NCI-H2081 (cell line): ENCODE measurements at regions not wholly inside any gene's neighbourhood (a gene's known extent, or its start where the extent isn't known, plus 50 kb on each side); places are given as distances from the start of the nearest gene placed in this dataset.
"Not testable (repeated sequence)": the region's sequence is repeated elsewhere in the genome, so short reads cannot be mapped to it uniquely, and the experiment has no call there.

Source experiments
- DNase-seq, 2 experiments: peaks; one replicate each; lab custom pipeline; 2025; lab: John Stamatoyannopoulos, UW

GRCh38 chr5:18553269-18553668 is 919.0 kb downstream of the TAF11L14 start:
- no peak for DNase-seq

- DNase-seq = no peak
Observed at GRCh38 chr5:18560602-18561001, 926.3 kb downstream of the TAF11L14 start.

GRCh38 chr5:18563853-18564252 is 929.6 kb downstream of the TAF11L14 start:
- DNase-seq = no peak

GRCh38 chr5:18566671-18567070 is 932.4 kb downstream of the TAF11L14 start:
- DNase-seq = no peak

DNA sequence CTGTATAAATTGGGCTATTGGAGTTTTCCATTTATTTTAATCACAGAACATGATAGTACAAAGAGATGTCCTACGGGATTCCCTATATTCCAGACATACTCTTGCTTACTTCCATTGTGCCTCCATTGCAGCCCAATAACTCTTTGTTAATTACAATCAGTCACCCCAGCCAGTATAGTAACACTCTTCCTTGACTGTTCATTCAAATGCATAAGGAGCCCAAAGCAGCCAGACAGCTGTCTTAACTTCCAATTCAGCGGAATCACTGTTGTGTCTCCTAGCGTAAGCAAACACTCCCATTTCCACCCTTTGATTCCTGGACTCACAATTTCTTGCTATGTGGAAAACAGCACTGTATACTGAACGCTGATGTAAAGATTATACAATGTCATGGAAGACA is 942.3 kb downstream of the TAF11L14 start:
- DNase-seq = no peak

GRCh38 chr5:18601185-18601584 is 966.9 kb downstream of the TAF11L14 start:
- no peak for DNase-seq

DNA sequence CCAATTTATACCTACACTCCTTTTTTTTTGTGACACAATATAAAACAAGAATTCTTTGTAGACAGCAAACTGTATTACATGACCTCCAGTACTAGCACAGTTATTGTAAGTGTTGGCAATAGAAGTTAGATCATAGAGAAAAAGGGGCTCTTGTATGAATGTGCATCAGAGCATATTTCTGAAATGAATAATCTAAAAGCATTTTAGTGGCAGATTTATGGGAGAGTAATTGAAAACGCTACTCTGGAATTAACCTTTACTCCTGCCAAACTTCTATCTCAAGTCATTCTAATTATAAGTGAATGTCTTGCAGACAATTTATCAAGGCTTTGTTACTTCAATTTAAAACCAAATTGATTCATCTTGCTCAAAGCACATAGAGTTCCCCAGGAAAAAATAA is 968.1 kb downstream of the TAF11L14 start:
- no peak for DNase-seq

GRCh38 chr5:18605186-18605585 is 970.9 kb downstream of the TAF11L14 start:
- no peak for DNase-seq

DNA sequence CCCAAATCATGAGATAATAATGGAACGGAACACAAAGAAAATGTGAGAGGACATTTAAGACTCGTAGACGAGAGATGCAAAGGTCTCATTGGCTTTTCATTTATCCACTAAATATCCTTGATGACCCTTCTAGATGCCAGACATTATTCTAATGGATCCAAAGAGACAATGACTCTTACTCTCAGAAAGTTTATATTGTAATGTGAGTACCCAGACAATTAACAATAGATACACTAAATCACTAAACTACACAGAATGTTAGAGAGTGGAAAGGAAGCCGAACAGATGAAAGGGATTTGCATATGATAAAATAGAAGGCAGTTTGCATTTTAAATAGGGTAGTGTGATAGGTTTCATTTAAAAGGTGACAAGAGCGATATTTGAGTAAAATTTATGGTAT is 973.3 kb downstream of the TAF11L14 start:
- no peak for DNase-seq

DNA sequence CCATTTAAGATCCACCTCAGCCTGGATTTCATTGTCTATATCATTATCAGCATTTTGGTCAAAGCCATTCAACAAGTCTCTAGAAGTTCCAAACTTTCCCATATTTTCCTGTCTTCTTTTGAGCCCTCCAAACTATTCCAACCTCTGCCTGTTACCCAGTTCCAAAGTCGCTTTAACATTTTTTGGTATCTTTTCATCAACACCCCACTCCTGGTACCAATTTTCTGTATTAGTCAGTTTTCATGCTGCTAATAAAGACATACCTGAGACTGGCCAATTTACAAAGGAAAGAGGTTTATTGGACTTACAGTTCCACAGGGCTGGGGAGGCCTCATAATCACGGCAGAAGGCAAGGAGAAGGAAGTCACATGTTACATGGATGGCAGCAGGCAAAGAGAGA is 982.9 kb downstream of the TAF11L14 start:
- DNase-seq = not testable (repeated sequence)

DNA sequence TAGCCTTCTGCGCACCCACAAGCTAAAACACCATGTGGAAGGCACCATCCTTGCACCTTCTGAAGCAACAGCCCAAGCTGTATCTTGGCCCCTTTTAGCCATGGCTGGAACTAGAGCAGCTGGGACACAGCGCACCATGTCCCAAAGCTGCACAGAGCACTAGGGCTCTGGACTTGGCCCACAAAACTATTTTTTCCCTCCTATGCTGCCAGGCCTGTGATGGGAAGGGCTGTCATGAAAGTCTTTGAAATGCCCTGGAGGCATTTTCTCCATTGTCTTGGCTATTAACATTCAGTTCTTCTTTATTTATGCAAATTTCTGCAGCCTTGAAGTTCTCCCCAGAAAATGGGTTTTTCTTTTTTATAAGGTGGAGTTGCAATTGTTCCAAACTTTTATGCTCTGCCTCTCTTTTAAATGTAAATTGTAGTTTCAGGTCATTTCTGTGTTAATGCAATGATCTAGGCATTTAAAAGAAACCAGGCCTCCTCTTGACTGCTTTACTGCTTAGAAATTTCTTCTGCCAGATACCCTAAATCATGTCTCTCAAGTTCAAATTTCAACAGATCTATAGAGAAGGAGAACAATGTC is 996.3 kb downstream of the TAF11L14 start:
- DNase-seq = no peak

DNA sequence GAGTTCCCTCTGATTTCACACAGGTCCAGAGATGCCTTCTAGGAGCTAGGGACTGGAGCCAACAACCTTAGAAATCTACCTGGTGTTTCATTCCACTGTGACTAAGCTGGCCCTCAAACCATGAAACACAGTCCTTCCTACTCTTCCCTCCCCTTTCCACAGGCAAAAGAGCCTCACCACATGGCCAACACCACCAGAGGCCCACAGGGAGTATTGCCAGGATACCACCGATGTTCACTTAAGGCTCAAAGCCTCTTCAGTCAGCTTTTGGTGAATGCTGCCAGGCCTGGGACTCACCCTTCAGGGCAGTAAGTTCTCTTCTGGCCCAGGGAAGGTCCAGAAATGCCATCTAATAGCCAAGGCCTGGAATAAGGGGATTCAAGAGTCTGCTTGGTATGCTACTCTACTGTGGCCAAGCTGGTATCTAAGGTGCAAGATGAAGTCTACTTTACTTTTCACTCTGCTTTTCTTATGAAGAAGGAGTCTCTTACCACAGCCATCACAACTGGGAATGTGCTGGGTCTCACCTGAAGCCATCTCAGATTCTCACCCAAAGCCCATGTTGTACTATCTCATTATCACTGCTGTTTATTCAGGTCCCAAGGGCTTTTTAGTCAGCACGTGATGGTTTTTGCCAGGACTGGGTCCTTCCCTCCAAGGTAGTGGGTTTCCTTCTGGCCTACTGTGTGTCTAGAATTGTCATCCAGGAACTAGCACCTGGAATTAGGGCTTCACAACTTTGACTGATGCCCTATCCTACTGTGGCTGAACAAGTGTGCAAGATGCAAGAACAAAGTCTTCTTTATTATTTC is 1018.4 kb downstream of the TAF11L14 start:
- no peak for DNase-seq

- no peak for DNase-seq
Observed at GRCh38 chr5:18653216-18653752, 1019.0 kb downstream of the TAF11L14 start.

DNA sequence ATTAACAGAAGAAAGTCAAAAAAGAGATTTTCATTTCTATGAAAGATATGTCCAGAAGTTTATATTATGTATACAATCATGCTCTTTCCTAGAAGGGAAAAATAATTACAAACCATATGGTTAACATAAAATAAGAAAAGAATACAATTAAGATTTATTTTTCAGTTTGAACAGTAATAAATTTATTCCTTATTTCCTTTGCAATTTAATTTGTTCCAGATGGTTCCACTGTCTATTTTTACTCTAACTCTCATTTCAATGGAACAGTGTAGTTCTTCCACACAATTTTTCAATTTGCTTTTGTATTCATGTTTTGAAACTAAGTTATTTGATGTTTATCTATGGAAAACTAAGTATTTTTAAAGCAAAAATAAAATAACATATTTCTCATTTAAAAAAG is 1026.3 kb downstream of the TAF11L14 start:
- DNase-seq = no peak

DNA sequence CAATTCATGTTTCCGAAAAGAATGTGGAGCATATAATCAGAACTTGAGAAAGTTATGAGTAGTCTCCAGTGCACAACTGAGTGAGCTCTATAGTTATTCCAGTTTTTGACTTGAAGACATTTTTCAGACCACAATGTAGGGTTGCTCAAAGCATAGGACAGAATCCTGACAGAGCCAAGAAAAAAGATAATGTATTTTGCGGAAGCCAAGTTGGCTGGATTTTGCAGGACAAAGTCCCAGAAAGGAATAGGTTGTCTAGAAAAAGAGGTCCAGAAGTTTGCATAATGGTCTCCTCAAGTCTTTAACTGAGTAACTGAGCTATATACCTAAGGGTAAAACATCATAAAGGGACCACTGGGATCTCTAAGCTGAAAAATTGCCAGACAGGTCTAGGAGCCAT is 1028.0 kb downstream of the TAF11L14 start:
- DNase-seq = no peak

- not testable (repeated sequence) for DNase-seq
Observed at GRCh38 chr5:18674212-18674611, 1040.0 kb downstream of the TAF11L14 start.

DNA sequence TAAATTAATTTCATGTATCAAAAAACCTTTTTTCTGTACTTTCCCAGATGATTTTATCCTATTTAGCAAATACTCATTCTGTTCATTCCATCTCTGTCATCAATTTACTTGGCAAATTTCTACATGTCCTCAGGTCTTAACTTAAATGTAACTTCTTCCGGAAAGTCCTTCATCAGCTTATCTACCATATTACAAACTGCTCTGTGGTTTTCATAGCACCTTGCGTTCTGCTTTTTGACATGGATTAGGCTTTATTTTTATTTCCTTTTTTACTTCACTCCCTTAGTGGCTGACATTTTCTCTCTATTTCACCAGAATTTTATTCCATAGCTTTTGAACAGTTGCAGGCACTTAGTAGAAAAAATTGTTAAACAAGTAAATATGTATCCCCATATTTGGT is 1040.8 kb downstream of the TAF11L14 start:
- DNase-seq = no peak

GRCh38 chr5:18686253-18686652 is 1052.0 kb downstream of the TAF11L14 start:
- DNase-seq = no peak

DNA sequence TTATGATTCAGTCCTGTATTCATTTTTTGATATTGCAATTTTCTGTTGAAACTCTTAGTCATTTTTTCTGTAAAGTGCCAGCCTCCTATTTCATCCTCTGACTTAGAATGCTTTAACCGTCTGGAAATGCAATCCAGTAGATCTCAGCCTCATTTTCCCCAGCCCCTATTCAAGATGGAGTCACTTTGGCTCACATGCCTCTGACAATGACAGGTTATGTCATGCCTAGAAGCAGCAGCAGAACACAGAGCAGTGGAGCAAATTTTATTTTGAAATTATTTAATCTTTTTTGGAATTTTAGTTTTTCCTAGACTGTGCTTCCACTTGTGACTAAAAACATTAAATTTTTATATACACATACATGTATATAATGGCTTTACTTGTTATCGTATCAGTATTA is 1053.2 kb downstream of the TAF11L14 start:
- no peak for DNase-seq

DNA sequence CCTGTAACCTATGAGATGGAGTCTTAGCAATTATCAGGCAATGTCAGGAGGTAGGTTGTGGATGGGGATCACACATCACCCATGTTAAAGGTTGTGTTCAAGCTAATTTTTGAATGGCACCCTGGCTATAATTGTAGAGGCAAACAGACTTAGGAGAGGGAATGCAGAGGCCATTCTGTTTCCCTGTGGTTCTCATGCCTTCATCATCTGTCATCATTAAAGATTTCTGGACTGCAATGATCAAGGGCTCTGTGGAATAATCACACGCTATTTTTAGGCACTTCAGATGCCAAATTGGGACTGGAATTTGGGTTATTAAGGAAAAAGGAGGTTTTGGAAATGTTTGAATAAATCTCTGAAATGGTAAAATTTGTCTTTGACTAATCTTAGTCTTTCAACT is 1065.4 kb downstream of the TAF11L14 start:
- no peak for DNase-seq

GRCh38 chr5:18702821-18703220 is 1068.6 kb downstream of the TAF11L14 start:
- no peak for DNase-seq

- DNase-seq = no peak
Observed at GRCh38 chr5:18712936-18713485, 1078.8 kb downstream of the TAF11L14 start.

DNA sequence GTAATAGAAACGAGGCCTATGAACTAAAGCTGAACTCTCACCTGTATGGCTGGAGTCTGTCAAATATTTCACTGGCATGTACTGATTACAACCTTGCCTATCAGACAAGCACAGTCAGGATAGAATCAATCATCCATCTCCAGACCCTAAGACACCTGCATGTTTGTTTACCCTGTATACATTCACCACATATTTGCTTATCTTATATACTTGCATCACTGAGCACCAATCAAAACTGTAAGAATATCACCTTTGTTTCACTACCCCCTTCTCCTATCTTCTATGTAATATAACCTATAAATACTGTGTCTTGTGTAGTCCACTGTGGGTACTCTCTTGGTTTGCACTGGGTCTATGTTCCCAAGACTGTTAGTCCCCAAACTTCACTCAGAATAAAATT is 1085.7 kb downstream of the TAF11L14 start:
- no peak for DNase-seq
